Keratinocyte (primary cell): ENCODE measurements at regions not wholly inside any gene's neighbourhood (a gene's known extent, or its start where the extent isn't known, plus 50 kb on each side); places are given as distances from the start of the nearest gene placed in this dataset.

Source experiments
- DNase-seq: peaks from one replicate; pipeline ENCODE4 v3.0.0-alpha.2; 2011; ENCODE audit warnings: low read depth, missing footprints, low spot score
- FAIRE-seq: peaks from 2 replicates; lab custom pipeline; 2011; peaks lifted over from hg19 to GRCh38; lab: Jason Lieb, UNC
- H2AFZ ChIP-seq: 2 replicates; pipeline ENCODE4 v1.6.0; 2012; ENCODE audit warnings: low read length, control low read depth, inconsistent platforms; ENCODE audit not compliant: control insufficient read depth
- H3K27ac ChIP-seq: 2 replicates; pipeline ENCODE4 v1.5.1; 2011; ENCODE audit warnings: low read length; ENCODE audit not compliant: control insufficient read depth, insufficient read depth
- H3K27me3 ChIP-seq: 3 replicates; pipeline ENCODE4 v1.6.0; 2011; ENCODE audit warnings: low read length; ENCODE audit not compliant: control insufficient read depth, insufficient read depth; ENCODE audit errors: extremely low read depth
- H3K36me3 ChIP-seq, 2 experiments: 2 replicates in 1 of 2; 3 replicates in 1 of 2; pipeline ENCODE4 v1.5.1; 2011; ENCODE audit warnings: low read length in 2 of 2, mild to moderate bottlenecking in 1 of 2; ENCODE audit not compliant: control insufficient read depth in 2 of 2, insufficient read depth in 2 of 2; ENCODE audit errors: extremely low read depth in 1 of 2
- H3K4me1 ChIP-seq: 3 replicates; pipeline ENCODE4 v1.5.1; 2011; ENCODE audit warnings: low read length; ENCODE audit not compliant: control insufficient read depth, insufficient read depth; ENCODE audit errors: extremely low read depth
- H3K4me2 ChIP-seq: 3 replicates; pipeline ENCODE4 v1.6.0; 2011; ENCODE audit warnings: low read depth, low read length; ENCODE audit not compliant: control insufficient read depth, insufficient read depth; ENCODE audit errors: extremely low read depth
- H3K4me3 ChIP-seq, 3 experiments: fragments of 200-600 bp in 1 of 3; sonication (generic) in 1 of 3; 2 replicates in 2 of 3; 3 replicates in 1 of 3; pipeline ENCODE4 v1.5.1; 2011 to 2016; ENCODE audit warnings: low read length in 3 of 3, mild to moderate bottlenecking in 3 of 3, control low read depth in 2 of 3, inconsistent platforms in 1 of 3, low read depth in 1 of 3, mixed read lengths in 1 of 3, mixed run types in 1 of 3, moderate library complexity in 1 of 3; ENCODE audit not compliant: control insufficient read depth in 2 of 3, insufficient read depth in 2 of 3; ENCODE audit errors: extremely low read depth in 1 of 3
- H3K79me2 ChIP-seq: 2 replicates; pipeline ENCODE4 v1.6.0; 2012; ENCODE audit warnings: low read length; ENCODE audit not compliant: control insufficient read depth, insufficient read depth
- H3K9ac ChIP-seq: 3 replicates; pipeline ENCODE4 v1.6.0; 2011; ENCODE audit warnings: low read length; ENCODE audit not compliant: control insufficient read depth, insufficient read depth; ENCODE audit errors: extremely low read depth
- H3K9me1 ChIP-seq: 3 replicates; pipeline ENCODE4 v1.6.0; 2011; ENCODE audit warnings: low read length; ENCODE audit not compliant: control insufficient read depth, insufficient read depth; ENCODE audit errors: extremely low read depth
- H3K9me3 ChIP-seq: 2 replicates; pipeline ENCODE4 v1.5.1; 2012; ENCODE audit warnings: low read depth, low read length; ENCODE audit not compliant: control insufficient read depth
- H4K20me1 ChIP-seq: 3 replicates; pipeline ENCODE4 v1.6.0; 2011; ENCODE audit warnings: low read length; ENCODE audit not compliant: control insufficient read depth, insufficient read depth; ENCODE audit errors: extremely low read depth
- EZH2 ChIP-seq: IDR thresholded peaks from one replicate; pipeline ENCODE4 v1.6.1; 2012; ENCODE audit warnings: inconsistent platforms, mild to moderate bottlenecking, low read length, moderate library complexity
- dilution Hi-C: fragments of 300-500 bp; cut with MboI; formaldehyde crosslinking; loops from one replicate; pipeline ENCODE4 v1.7.0; 2020; ENCODE audit warnings: low sequenced_read_pairs; ENCODE audit not compliant: extremely low pct_ligation_motif_present
- TF ChIP-seq, protein P1 (sequence below), 3 experiments: IDR thresholded peaks in 1 of 3; conservative IDR thresholded peaks in 1 of 3; optimal IDR thresholded peaks in 1 of 3; 2 replicates in 2 of 3; 3 replicates in 1 of 3; pipeline versions ENCODE3 to v1.5.1; 2011; ENCODE audit warnings: low read length in 3 of 3, mild to moderate bottlenecking in 3 of 3, moderate library complexity in 2 of 3, control low read depth in 1 of 3, inconsistent platforms in 1 of 3; ENCODE audit not compliant: insufficient read depth in 2 of 3; ENCODE audit errors: extremely low read depth in 1 of 3

DNA sequence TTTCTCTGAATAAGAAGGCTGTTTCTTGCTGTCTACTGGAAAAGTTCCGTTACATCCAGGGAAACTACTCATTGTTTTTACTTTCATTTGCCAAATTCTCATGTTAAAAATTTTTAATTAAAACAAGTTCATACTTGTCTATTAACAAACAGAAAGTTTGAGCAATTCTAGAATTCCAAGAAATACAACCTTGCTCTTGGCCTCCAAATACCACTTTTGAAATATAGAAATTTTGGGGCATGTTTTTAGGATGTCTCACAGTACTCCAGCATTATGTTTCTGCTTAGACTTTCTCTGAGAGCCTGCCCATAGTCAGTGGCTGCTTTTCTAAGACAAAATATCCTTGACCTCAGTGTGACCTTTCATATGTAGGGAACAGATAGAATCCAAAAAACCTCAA, 228.7 kb upstream of the RND3 start:
- no peaks in the 10 kb centered on the region for H3K9me1 ChIP-seq
- H3K36me3 ChIP-seq, result no peaks in the 10 kb centered on the region
- H3K27ac ChIP-seq, result no peak overlapping the region
- TF ChIP-seq EZH2, result no peak
- TF ChIP-seq, protein P1, sequence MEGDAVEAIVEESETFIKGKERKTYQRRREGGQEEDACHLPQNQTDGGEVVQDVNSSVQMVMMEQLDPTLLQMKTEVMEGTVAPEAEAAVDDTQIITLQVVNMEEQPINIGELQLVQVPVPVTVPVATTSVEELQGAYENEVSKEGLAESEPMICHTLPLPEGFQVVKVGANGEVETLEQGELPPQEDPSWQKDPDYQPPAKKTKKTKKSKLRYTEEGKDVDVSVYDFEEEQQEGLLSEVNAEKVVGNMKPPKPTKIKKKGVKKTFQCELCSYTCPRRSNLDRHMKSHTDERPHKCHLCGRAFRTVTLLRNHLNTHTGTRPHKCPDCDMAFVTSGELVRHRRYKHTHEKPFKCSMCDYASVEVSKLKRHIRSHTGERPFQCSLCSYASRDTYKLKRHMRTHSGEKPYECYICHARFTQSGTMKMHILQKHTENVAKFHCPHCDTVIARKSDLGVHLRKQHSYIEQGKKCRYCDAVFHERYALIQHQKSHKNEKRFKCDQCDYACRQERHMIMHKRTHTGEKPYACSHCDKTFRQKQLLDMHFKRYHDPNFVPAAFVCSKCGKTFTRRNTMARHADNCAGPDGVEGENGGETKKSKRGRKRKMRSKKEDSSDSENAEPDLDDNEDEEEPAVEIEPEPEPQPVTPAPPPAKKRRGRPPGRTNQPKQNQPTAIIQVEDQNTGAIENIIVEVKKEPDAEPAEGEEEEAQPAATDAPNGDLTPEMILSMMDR (optimal IDR thresholded peaks at IDR 0.05 in 1 of 3, IDR thresholded peaks at IDR 0.05 in 1 of 3, conservative IDR thresholded peaks at IDR 0.05 in 1 of 3; ENCODE audit: extremely low read depth in 1 of 3, insufficient read depth in 2 of 3, low read length in 3 of 3), result no peak
- H3K9me3 ChIP-seq, result no peaks in the 10 kb centered on the region
- H3K79me2 ChIP-seq, result no peaks in the 10 kb centered on the region
- FAIRE-seq (no peak), DNase-seq (no peak)
- H3K4me3 ChIP-seq, result no peak overlapping the region
- H4K20me1 ChIP-seq, result no peaks in the 10 kb centered on the region
- H3K4me1 ChIP-seq, result no peaks in the 10 kb centered on the region
- no peak overlapping the region for H3K4me2 ChIP-seq
- dilution Hi-C loops, result no loop called here
- no peak overlapping the region for H3K9ac ChIP-seq
- H3K27me3 ChIP-seq, result no peaks in the 10 kb centered on the region
- H2AFZ ChIP-seq, result no peak overlapping the region

DNA sequence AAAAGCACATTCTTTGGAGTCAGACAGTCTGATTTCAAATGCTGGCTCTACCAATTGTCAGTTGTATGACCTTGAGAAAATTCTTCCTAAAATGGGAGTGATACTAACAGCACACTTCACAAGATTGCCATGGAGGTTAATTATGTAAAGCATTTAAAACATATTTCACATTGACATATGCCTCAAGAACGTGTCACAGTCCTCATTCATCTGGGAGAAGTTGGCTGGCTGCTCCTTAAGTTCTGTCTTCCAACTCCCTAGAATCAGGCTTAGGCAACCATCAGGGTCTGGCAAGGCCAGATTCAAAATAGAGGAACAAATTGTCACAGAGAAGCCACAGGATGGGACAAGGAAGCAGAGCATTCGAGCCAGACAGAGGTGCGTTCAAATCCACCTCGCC, 228.0 kb upstream of the RND3 start:
- Histone ChIP-seq H3K9me3 (no peaks in the 10 kb centered on the region), H3K27ac (no peak overlapping the region), H3K36me3 (no peaks in the 10 kb centered on the region), H3K4me1 (no peaks in the 10 kb centered on the region), H3K79me2 (no peaks in the 10 kb centered on the region), H3K4me2 (no peak overlapping the region), H3K9me1 (no peaks in the 10 kb centered on the region), H3K9ac (no peak overlapping the region), H2AFZ (no peak overlapping the region), H4K20me1 (no peaks in the 10 kb centered on the region), H3K4me3 (no peak overlapping the region), H3K27me3 (no peaks in the 10 kb centered on the region)
- dilution Hi-C loops, result no loop called here
- DNase-seq (no peak), FAIRE-seq (no peak)
- TF ChIP-seq EZH2, result no peak
- TF ChIP-seq, protein P1 (optimal IDR thresholded peaks at IDR 0.05 in 1 of 3, IDR thresholded peaks at IDR 0.05 in 1 of 3, conservative IDR thresholded peaks at IDR 0.05 in 1 of 3; ENCODE audit: extremely low read depth in 1 of 3, insufficient read depth in 2 of 3, low read length in 3 of 3), result no peak
